H54 (cell line): ENCODE measurements at regions not wholly inside any gene's neighbourhood (a gene's known extent, or its start where the extent isn't known, plus 50 kb on each side); places are given as distances from the start of the nearest gene placed in this dataset.
"Not testable (repeated sequence)": the region's sequence is repeated elsewhere in the genome, so short reads cannot be mapped to it uniquely, and the experiment has no call there.

Experiments
- DNase-seq: peaks from one replicate; pipeline ENCODE4 v3.0.0; 2011; ENCODE audit warnings: low spot score, mixed read lengths; ENCODE audit not compliant: insufficient read length
- FAIRE-seq: peaks from 3 replicates; lab custom pipeline; 2011; peaks lifted over from hg19 to GRCh38; lab: Jason Lieb, UNC
- POLR2A ChIP-seq: IDR thresholded peaks from 2 replicates; pipeline ENCODE4 v1.6.1; 2011; ENCODE audit warnings: low read depth, mild to moderate bottlenecking, low read length

- DNase-seq (no peak), FAIRE-seq (no peak)
- TF ChIP-seq POLR2A: no peak
Observed at GRCh38 chr5:159555084-159555483, 224.8 kb upstream of the IL12B start.

DNA sequence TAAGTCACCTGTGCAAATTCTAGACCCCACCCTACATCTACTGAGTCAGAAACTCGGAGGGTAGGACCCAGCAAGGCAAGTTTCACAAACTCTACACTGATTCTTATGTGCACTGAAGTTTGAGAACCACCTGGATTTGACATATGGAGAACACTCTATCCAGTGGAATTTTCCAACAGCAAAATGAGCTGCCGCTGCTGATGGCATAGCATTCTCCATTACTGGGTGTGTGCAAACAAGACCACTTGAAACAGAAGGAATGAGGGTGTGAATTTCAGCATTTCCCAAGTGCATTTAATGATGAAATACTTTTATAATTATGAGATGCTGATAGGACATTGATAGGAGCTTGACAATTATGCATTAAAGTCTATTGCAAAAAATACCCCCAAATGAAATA, 229.1 kb upstream of the IL12B start:
- no peak for DNase-seq
- no peak for TF ChIP-seq POLR2A
- no peak for FAIRE-seq

GRCh38 chr5:159560088-159560487, 229.8 kb upstream of the IL12B start:
- no peak for TF ChIP-seq POLR2A
- no peak for FAIRE-seq
- DNase-seq: no peak

DNA sequence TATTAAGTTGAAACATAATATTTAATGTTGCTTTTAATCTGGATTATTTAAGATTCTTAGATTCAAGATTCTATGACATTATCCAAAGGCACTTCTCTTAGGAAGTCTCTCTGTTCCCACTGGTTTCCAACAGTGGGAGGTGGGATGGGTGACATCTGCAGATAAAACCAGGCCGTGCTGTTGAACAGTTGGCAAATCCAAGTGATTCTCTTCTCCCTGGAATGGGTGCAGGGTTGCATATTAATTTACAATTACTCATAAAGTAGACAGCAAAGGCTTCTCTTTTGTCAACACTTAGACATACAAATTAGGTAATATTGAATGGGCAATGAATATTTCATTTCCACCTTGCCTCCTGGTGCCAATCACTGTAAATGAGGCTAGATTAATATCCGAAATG, 233.7 kb upstream of the IL12B start:
- no peak for TF ChIP-seq POLR2A
- no peak for FAIRE-seq
- DNase-seq: no peak

GRCh38 chr5:159566832-159567231, 236.5 kb upstream of the IL12B start:
- no peak for FAIRE-seq
- no peak for TF ChIP-seq POLR2A
- no peak for DNase-seq

GRCh38 chr5:159567461-159567860, 237.2 kb upstream of the IL12B start:
- FAIRE-seq (no peak), DNase-seq (no peak)
- no peak for TF ChIP-seq POLR2A

- no peak for TF ChIP-seq POLR2A
- DNase-seq (no peak), FAIRE-seq (no peak)
Observed at GRCh38 chr5:159571501-159572244, 241.4 kb upstream of the IL12B start.

DNA sequence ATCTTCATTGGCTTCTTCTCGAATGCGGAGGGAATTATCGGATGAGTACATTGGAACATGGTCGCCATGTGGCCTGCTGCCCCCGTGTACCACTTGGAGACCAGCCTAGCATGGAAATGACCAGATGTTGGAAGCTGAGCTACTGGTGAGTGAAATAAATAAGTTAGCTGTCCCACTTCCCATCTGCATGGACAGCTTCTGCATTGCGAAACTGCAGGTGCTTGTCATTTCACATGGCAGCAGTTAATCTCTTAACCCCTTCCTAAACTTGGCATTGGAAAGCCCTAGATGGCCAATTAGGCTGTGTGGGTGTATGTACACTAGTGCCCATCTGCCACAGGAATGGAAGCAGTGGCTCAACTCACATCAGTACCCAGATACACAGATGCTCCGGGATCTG, 246.6 kb upstream of the IL12B start:
- DNase-seq (no peak), FAIRE-seq (no peak)

DNA sequence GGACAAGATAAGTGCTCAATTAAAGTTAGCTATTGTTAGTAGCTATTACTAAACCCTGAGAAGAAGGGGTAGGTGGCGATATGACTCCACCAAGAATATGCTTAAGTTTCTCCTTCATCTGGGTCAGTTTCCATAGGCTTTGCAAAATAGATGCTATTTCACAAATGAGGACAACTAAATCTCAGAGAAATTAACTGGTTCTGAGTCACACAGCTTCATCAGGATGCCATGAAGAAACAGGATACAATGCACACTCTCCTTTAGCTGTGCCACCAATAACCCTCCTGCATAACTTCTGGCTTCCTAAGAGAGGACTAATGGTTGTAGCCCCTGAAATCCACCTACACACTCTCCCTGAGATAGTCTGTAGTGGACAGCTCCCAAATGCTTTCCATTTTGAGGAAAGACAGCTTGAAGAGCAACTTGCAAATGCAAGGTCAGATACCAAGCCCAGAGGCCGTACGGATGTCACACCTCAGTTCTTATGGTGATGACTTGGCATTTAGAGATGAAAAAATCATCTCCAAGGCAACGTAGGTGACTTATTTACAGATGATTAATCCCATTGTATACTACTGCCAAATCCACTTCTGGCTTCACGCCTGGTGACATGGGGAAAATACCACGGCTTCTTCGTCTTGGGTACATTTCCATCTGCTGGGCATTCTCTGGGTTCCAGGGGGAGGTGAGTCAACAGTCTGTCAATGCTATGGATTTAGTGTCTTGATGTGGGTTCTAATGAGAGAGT, 251.4 kb upstream of the IL12B start:
- DNase-seq (peak; percentile 50), FAIRE-seq (peak; percentile 92)
- TF ChIP-seq POLR2A: no peak

More for the DNA sequence above, 246.6 kb upstream of the IL12B start:
- no peak for TF ChIP-seq POLR2A

- FAIRE-seq: peak; percentile 33
- TF ChIP-seq POLR2A: no peak
Observed at GRCh38 chr5:159582756-159583541, 252.7 kb upstream of the IL12B start.

GRCh38 chr5:159586921-159587320, 256.6 kb upstream of the IL12B start:
- DNase-seq: no peak
- TF ChIP-seq POLR2A: no peak
- FAIRE-seq: no peak

More at GRCh38 chr5:159582756-159583541, 252.7 kb upstream of the IL12B start:
- peak; percentile 9 for DNase-seq

DNA sequence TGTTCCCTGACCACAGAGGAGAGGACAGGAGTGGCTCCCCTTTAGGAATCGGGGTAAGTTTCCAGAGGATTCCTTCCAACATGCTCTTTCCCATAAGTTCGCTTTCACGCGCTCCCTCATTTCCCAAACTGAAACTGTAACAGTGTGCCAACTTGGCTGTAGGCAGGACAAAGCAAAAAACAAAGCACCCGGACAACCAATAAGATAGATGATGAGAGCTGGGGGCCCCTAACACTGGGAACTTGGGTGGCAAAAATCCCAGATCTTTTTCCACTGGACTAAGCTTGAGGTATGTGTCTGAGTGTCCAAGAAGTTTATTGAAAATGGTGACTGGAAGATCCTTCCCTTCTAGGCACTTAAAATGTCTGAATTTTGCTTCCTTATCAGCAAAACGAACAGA, 258.7 kb upstream of the IL12B start:
- FAIRE-seq (no peak), DNase-seq (no peak)
- TF ChIP-seq POLR2A: no peak

- DNase-seq (no peak), FAIRE-seq (no peak)
- no peak for TF ChIP-seq POLR2A
Observed at GRCh38 chr5:159593518-159594073, 263.3 kb upstream of the IL12B start.

DNA sequence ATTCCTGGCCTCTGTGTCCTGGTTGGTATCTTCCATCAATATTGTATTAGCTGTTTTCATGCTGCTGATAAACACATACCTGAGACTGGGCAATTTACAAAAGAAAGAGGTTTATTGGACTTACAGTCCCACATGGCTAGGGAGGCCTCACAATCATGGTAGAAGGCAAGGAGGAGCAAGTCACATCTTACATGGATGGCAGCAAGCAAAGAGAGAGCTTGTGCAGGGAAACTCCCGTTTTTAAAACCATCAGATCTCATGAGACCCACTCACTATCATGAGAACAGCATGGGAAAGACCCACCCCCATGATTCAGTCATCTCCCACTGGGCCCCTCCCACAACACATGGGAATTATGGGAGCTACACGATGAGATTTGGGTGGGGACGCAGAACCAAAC, 265.3 kb upstream of the IL12B start:
- not testable (repeated sequence) for DNase-seq

DNA sequence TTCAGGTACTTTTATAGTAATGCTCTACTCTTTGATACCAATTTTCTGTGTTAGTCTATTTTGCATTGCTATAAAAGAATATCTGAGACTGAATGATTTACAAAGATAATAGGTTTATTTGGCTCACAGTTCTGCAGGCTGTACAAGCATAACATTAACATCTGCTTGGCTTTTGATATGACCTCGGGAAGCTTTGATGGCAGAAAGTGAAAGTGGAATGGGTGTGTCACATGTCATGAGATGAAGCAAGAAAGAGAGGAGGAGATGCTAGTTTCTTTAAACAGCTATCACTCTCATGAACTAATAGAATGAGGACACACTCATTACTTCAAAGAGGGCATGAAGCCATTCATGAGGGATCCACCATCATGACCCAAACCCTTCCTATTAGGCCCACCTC, 270.9 kb upstream of the IL12B start:
- FAIRE-seq (no peak), DNase-seq (no peak)
- no peak for TF ChIP-seq POLR2A

More for the DNA sequence above, 265.3 kb upstream of the IL12B start:
- not testable (repeated sequence) for FAIRE-seq
